K562 (cell line): ENCODE measurements at regions not wholly inside any gene's neighbourhood (a gene's known extent, or its start where the extent isn't known, plus 50 kb on each side); places are given as distances from the start of the nearest gene placed in this dataset.

Experiments
- MIER1 ChIP-seq: fragments of 450-650 bp; IDR thresholded peaks from 2 replicates; pipeline ENCODE4 v1.6.1; 2016; ENCODE audit warnings: antibody characterized with exemption, mild to moderate bottlenecking, low read depth
- MLX ChIP-seq, 2 experiments: fragments of 450-650 bp in 1 of 2; sonication (generic) in 1 of 2; formaldehyde crosslinking; conservative IDR thresholded peaks; 2 replicates each; pipeline versions ENCODE4 v1.4.0 to v1.8.1; 2020 to 2022; ENCODE audit warnings: mild to moderate bottlenecking in 1 of 2, missing genetic modification reagents in 1 of 2
- RBBP5 ChIP-seq: fragments of 200-600 bp; sonication (generic); IDR thresholded peaks from 2 replicates; pipeline ENCODE4 v1.6.1; 2012; ENCODE audit warnings: borderline replicate concordance, mild to moderate bottlenecking, low read length, control low read depth, inconsistent platforms; ENCODE audit not compliant: insufficient read depth, poor library complexity, severe bottlenecking
- RBM17 ChIP-seq: fragments of 200-400 bp; formaldehyde crosslinking; IDR thresholded peaks from 2 replicates; pipeline ENCODE4 v1.6.1; 2017; ENCODE audit warnings: low read depth, mild to moderate bottlenecking, low read length, borderline replicate concordance
- ZNF121 ChIP-seq: sonication (generic); formaldehyde crosslinking; conservative IDR thresholded peaks from 2 replicates; pipeline ENCODE4 v1.8.0; 2022; ENCODE audit warnings: missing genetic modification reagents

GRCh38 chr10:1968257-1969033 lies 231.1 kb upstream of the ADARB2 start:
- TF ChIP-seq MLX (CRISPR knock-in tag; conservative IDR thresholded peaks at IDR 0.05) (no peak), RBM17 (no peak), RBBP5 (no peak), ZNF121 (no peak), MIER1 (no peak)
